NCI-H2196 (cell line): ENCODE measurements at regions not wholly inside any gene's neighbourhood (a gene's known extent, or its start where the extent isn't known, plus 50 kb on each side); places are given as distances from the start of the nearest gene placed in this dataset.
"Not testable (repeated sequence)": the region's sequence is repeated elsewhere in the genome, so short reads cannot be mapped to it uniquely, and the experiment has no call there.

ENCODE experiments used
- DNase-seq: peaks from one replicate; lab custom pipeline; 2025; ENCODE audit not compliant: unreplicated experiment; lab: John Stamatoyannopoulos, UW

DNA sequence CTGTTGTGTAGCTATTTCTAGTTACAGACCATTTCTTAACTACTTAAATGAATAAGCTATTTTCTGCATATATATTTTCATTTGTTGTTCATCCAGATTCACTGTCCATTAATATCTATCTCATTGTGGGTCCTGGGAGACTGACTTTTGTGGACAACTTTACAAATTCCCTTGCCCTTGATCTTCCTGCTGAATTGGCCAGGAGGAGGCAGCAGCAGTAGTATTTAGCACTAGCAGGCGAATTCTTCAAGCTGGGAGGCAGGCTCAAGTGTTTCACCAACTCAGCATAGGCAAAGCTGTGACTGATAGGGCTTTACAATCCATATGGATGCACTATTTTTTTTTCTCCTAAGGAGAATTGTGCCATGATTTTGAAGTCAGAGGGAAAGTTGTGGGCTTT is 461.0 kb upstream of the NRG3 start:
- no peak for DNase-seq

DNA sequence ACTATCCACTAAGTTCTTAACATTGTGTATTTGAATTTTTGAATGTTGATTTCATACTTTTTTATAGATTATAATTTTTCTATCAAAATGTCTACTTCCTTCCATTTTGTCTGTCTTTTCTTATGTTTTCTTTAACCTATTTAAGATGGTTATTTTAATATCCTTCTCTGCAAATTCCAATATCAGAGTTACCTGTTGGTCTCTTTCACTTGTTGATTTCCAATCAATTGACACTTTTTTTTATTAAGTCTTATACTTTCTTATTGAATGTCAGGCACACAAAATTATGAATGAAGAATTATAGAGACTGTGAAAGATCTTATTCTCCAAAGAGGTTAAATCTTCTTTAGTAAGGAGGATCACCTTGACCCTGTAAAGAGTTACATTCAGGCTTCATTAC is 448.3 kb upstream of the NRG3 start:
- no peak for DNase-seq

DNA sequence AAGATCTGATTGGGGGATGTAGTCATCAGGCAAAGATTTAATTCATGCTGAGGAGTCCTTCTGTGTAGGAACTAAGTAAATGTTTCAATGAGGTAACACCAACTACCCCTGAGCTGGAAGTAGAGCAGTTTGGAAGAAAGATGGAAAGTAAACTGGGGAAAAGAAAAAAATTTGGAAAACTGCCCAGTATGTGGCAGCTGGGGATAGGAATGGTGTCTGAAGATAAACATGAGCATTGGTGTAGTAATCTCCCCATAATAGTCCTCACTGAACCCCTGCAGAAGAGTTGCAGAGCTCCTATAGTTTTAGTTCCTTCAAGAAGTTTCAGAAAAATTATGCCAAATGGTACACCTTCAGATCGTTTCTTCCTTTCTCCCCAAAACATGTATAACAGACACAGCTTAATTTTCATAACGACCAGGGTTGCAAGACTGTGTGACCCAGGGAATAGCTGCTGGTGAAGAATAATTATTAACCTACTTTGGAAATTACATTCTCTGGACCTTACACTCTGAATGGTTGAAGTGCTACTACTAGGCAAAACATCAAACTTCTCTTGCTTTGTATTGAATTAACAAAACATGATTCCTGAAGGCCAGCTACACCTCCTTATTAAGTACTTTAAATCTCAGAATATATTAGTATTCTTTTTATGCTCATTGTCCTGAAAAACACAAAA is 446.4 kb upstream of the NRG3 start:
- no peak for DNase-seq

DNA sequence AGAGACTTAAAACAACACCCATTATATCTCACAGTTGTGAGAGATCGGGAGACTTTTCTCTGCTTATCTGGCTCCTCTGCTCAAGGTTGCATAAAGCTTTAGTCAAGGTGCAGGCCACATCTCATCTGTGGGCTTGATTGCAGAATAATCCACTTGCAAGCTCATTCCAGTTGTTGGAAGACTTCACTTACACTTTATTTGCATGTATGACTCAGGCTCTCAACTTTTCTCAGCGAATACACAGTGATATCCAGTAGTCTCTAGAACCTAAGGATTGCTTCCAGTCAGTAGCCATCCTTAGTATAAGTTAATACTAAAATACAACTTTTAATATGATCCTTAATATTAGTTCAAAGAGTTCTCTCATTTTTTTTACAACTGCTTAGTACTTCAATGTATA is 435.5 kb upstream of the NRG3 start:
- no peak for DNase-seq

DNA sequence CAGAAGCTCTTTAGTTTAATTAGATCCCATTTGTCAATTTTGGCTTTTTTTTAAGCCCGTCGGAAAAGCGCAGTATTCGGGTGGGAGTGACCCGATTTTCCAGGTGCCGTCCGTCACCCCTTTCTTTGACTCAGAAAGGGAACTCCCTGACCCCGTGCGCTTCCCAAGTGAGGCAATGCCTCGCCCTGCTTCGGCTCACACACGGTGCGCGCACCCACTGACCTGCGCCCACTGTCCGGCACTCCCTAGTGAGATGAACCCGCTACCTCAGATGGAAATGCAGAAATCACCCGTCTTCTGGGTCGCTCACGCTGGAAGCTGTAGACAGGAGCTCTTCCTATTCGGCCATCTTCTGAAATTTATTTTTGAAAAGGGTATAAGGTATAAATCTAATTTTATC is 433.4 kb upstream of the NRG3 start:
- not testable (repeated sequence) for DNase-seq

DNA sequence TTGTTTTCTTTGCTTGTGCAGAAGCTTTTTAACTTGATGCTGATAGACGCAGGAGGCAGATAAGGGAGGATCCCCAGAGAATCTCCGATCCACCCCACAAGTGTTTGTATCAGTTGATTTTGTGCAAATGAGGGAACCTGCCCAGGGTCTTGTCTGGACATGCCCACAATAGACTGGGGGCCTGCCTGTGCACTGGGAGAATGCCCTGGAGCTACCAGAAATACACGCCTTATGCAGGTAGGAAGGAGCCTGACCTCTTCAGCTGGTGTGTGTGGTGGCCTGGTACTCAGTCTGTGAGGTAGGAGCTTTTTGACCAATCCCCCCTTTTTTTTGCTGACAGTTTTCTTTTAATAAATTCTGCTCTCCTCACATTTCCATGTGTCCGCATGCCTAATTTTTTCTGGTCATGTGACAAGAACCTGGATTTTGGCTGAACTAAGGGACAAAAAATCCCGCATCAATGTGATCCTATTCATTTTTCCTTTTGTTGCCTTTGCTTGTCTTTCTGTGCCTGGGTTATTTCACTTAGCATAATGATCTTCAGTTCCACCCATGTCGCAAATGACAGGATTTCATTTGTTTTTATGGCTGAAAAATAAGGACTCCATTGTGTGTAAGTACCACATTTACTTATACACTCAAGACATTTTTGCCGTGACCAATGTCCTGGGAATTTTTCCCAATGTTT is 430.6 kb upstream of the NRG3 start:
- no peak for DNase-seq

DNA sequence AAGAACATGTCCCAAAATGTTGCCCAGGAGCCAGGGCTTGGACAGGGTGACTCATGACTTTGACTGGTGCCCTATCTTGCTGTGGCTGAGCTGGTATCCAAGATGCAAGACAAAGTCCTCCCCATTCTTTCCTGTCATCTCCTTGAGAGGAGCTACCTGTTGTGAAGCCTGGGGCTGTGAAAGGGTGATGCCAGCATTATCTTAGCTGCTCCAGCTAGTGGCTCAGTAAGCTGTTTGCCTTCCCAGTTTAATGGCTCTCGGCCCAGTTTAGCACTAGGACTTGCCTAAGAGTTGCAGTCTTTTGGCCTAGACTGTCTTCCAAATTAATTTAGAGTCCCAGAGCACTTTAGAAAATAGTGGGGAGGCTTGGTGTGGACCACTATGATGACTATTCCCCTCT is 424.3 kb upstream of the NRG3 start:
- no peak for DNase-seq

DNA sequence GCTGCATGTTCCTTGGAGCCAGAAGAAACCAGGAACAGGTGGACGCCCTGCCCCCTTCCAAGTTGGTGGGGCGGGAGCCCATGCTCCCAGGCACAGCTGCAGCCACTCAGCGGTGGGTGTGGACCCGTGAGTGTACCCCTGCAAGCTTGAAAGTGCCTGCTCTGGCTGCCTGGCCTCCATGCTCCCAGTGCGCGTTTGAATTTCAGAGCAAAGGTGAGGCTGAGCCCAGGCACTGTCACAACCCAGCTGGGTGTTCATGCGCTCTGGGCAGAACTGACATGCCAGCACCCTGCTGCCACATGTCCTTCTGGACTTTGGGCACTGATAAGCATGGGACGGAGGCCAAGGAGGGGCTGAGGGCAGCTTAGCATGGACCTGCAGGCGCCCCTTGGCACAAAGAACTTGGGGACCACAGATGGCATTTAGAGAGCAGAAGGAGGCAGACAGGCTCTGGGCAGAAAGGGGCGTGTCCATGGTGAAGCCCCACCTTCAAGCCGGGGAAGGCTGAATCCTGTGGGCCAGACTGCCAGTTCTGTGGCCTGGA is 402.0 kb upstream of the NRG3 start:
- DNase-seq = no peak

DNA sequence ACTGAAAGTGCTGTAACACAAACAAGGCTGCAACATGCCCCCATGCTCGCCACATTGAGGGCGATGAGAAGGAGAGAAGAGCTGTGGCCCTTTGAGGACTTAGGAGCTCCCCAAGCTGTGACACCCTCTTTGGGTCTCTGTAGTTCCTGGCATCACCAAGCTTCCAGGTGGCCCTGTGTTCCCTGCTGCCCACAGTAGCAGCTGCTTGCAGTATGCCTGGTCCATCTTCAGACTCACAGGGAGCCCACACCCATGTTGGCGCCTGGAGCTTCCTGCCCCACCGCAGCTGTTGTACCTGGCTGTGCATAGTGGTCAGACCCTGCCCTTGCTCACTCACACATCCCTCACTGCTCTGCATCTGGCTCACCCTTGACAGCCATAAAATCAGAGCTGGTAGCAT is 401.2 kb upstream of the NRG3 start:
- no peak for DNase-seq

DNA sequence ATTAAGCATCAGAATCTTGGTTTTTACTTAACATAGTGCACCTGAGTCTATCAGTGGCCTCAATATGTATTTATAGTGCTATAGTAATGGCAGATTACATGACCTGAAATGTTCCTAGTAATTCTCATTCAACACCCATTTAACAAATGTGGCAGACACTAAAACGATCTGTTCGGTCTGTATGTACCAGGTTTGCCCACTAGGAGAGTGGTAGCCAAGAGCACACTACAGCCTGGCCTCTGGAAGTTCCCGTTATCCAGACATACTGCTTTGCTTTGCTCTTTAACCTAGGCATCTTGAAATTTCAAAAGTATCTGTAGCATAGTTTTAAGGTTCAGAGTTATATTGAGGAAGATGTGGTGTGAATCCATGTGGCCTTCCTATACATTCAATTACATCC is 395.7 kb upstream of the NRG3 start:
- DNase-seq = no peak

DNA sequence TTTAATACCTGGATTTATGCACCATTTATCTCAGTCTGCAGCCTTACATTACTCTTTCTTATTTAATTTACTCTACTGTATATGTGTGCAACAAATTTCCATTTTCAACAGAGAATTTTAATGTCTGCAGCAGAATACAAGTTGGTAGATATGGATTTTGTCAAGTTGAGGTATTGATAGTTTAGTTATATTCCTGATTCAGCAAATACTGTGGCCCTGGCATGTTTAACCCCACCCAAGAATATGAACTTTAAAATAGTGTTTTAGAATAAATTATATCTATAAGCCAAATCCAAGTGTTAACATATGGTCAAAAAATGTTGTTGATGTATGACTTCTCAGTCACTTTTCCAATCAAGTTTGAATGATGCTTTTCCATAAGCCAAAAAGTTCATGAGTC is 378.4 kb upstream of the NRG3 start:
- DNase-seq = no peak

DNA sequence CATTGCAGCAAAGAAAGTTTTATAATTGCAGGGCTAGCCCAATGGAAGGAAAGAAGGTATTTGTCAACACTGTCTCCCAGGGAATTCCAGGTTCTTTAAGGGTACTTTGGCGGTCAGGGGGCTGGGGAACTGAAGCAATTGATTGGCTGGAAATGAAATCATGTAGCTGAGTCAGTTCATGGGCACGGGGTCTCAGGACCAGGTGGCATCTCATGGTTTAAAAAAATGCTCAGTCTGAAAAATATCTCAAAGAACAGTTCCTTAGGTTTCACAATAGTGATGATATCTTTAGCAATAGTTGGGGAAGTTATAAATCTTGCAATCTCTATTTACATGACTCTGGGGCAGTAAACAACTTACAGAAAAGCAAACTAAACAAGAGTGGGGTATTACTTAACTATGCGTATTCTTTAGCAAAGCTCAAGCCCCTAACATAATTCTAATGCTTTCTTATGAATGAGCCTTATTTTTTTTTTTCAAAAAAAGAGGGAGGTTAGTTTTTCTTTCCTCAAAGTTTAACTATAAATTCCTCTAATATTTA is 376.9 kb upstream of the NRG3 start:
- DNase-seq = no peak

DNA sequence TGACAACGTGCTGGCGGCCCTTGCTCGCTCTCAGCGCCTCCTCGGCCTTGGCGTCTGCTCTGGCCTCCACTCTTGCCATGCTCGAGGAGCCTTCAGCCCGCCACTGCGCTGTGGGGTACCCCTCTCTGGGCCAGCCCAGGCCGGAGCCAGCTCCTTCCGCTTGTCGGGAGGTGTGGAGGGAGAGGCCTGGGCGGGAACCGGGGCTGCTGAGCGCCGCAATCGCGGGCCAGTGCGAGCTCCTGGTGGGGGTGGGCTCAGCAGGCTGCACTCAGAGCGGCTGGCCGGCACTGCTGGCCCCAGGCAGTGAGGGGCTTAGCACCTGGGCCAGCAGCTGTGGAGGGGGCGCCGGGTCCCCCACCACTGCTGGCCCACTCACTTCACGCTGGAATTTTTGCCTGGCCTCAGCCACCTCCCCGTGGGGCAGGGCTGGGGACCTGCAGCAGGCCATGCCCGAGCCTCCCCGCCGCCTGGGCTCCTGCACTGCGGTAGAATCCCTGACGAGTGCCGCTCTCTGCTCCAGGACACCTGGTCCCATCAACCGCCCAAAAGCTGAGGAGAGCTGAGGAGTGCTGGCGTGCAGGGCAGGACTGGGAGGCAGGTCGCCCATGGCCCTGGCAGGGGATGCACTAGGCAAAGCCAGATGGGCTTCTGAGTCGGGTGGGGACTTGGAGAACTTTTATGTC is 372.2 kb upstream of the NRG3 start:
- no peak for DNase-seq

DNA sequence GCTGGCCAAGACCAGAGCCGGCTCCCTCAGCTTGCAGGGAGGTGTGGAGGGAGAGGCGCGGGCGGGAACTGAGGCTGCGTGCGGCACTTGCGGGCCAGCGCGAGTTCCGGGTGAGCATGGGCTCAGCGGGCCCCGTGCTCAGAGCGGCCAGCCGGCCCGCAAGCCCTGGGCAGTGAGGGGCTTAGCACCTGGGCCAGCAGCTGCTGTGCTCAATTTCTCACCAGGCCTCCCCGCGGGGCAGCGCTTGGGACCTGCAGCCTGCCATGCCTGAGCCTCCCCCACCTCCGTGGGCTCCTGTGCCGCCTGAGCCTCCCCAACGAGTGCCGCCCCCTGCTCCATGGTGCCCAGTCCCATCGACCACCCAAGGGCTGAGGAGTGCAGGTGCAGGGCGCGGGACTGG is 369.2 kb upstream of the NRG3 start:
- not testable (repeated sequence) for DNase-seq

DNA sequence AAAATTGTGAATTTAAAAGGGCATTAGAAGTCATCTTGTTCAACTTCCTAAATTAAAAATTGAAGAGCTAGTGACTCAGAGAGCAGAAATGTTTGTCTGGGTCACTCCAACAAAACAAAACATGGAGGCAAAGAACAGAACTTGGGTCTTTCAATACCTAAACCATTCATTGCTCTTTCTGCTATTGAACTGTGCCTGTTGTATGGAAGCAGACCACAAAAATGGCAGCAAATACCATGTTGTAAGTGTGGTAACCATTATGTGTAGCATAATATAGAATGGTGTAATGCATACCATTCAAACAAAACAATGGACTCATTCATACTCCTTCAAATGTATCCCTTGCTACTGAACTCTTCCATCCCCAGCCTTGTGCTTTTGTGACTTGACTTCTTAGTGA is 360.2 kb upstream of the NRG3 start:
- DNase-seq = no peak

DNA sequence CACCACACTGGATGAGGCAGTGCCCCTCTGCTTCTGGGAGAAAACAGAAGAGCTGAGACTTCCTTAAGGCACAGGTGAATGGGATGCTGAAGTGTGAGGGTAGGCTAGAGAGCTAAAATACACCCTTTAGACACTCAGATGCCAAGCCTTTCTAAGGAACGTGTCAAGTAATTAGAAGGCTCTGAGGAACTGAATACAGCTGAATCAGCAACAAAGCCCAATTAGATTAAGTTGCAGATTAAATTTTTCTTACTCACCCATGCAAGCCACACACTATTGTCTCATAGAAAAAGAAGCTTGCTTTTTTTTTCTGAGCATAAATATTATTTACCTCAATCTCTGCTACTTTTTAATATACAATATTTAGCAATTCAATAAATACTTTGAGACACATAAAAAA is 354.3 kb upstream of the NRG3 start:
- no peak for DNase-seq

DNA sequence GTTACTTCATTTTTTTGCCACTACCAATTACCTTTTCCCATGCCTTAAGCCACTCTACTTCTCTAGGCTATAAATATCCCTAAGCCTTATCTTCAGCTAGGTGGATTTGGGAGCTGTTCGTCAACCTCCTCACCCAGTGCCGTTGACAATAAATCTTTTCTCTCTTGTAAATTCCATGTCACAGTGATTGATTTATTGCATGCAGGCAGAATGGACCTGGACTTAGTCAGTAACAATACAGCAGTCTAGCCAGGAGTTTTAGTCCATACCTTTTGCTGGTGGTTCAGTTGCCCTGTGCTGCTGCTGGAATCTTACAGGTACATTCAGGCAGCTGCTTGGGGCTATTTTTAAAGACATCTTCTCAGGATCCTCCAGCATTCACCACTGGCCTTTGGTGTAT is 350.5 kb upstream of the NRG3 start:
- DNase-seq = no peak

DNA sequence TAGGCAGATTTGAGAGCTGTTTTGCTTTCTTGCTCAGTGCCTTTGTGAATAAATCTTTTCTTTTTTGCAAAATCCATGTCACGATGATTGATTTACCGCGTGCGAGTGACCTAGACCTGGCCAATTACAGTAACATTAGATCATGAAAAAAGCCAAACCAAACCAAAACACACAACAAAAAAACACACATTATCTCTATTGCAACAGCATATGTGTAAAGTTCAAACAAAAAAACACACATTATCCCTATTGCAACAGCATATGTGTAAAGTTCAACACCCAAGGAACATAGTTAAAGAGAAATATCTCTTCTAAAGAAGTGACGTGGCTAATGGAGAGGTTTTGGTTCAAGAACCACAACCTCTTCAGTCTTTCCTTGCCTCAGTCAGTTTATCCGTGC is 342.6 kb upstream of the NRG3 start:
- no peak for DNase-seq

DNA sequence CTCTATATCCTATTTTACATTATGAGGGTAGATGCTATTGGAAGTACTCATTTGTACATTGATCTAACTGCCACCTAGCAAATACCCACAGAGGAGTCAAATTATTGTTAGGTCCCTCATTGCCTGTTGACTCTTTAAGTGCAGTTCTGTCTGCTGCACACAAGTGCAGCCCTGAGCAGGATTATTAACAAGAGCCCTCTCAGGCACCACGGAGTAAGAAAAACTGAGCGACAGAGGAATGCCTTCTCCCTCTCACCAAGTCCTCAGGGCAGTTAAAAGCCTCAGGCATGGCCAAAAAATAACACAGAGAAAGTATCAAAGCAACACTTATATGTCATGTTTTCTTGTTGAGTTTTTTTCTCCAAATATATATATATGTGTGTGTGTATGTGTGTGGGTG is 340.0 kb upstream of the NRG3 start:
- DNase-seq = no peak

DNA sequence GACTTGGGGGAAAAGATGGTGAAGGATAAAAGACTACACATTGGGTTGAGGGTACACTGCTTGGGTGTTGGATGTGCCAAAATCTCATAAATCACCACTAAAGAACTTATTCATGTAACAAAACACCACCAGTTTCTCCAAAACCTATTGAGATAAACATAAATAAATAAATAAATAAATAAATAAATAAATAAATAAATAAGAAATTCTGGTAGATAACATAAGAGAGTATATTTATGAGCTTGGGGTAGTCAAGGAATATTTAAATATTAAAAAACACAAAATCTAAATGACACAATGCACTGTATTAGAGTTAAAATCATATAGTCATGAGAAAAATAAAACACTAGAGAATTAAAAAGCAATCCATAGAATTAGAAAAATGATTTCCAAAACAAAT is 333.5 kb upstream of the NRG3 start:
- no peak for DNase-seq

DNA sequence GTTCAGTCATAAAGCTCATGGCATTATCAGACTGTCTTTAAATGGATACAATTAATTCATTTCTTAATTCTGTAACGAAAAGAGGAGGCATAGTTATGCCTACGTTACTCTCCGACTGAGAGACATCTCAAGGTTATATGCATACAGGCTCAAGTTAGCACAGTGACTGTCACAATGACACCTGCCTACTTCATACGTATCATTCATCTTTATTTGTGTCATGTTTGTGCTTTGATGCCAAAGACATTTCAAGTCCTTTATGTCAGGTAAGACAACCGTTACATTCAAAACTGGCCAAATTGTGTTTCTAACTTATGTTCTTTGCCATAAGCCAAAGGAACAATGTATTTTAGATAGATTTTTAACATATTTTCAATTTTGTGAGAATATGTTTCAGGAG is 328.8 kb upstream of the NRG3 start:
- DNase-seq = no peak

DNA sequence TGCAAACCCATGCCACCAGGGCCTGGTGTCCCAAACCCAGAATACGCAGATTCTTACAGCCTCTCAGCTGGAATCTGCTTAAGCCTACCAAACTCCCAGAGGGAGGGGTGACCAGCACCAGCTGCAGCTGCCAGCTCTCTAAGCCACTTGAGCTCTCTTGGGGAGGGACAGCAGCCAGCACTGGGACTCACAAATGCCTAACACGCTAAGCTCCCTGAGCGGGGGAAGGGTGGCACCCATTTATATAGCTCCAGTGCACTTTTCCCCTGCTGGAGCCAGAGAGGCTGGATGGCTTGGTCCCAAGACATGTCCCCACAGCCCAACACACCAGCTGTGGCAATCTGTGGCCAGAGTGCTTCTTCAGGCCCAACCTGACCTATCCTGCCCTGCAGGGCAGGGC is 326.8 kb upstream of the NRG3 start:
- DNase-seq = no peak
